Right hindlimb (tissue), 1 donor: ENCODE measurements at regions not wholly inside any gene's neighbourhood (a gene's known extent, or its start where the extent isn't known, plus 50 kb on each side); places are given as distances from the start of the nearest gene placed in this dataset.
"Not testable (repeated sequence)": the region's sequence is repeated elsewhere in the genome, so short reads cannot be mapped to it uniquely, and the experiment has no call there.

ENCODE experiments used
- DNase-seq: peaks from one replicate; pipeline ENCODE4 v3.0.0-alpha.2; 2018

DNA sequence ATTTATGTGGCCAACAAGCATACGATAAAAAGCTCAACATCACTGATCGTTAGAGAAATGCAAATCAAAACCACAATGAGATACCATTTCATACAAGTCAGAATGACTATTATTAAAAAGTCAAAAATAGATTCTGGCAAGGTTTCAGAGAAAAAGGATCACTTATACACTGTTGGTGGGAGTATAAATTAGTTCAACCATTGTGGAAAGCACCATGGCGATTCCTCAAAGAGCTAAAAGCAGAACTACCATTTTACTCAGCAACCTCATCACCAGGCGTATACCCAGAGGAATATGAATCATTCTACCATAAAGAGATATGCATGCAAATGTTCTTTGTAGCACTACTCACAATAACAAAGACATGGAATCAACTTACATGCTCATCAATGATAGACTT, 478.7 kb upstream of the GALNTL6 start:
- no peak for DNase-seq

DNA sequence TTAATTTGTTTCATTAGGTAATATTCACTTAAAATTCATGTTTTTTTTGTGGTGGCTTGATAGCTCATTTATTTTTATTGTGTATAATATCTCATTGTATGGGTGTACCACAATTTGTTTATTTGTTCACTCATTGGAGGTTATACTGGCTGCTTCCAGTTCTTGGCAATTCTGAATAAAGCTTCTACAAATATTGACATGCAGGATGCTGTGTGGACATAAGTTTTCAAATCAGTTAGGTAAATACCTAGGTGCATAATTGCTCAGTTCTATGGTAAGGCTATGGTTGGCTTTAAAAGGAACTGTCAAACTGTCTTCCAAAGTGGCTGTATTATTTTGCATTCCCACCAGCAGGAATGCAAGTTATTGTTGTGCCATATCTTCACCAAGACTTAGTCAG, 504.5 kb upstream of the GALNTL6 start:
- DNase-seq: no peak

DNA sequence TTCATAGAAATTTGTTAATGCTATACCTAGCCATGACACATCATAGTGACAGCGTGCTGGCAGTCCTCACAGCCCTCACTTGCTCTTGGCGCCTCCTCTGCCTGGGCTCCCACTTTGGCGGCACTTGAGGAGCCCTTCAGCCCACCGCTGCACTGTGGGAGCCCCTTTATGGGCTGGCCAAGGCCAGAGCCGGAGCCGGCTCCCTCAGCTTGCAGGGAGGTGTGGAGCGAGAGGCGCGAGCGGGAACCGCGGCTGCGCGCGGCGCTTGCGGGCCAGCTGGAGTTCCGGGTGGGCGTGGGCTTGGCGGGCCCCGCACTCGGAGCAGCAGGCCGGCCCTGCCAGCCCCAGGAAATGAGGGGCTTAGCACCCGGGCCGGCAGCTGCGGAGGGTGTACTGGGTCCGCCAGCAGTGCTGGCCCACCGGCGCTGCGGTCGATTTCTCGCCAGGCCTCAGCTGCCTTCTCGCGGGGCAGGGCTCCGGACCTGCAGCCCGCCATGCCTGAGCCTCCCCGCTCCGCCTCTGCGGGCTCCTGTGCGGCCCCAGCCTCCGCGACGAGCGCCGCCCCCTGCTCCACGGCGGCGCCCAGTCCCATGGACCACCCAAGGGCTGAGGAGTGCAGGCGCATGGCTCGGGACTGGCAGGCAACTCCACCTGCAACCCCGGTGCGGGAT, 515.0 kb upstream of the GALNTL6 start:
- not testable (repeated sequence) for DNase-seq

DNA sequence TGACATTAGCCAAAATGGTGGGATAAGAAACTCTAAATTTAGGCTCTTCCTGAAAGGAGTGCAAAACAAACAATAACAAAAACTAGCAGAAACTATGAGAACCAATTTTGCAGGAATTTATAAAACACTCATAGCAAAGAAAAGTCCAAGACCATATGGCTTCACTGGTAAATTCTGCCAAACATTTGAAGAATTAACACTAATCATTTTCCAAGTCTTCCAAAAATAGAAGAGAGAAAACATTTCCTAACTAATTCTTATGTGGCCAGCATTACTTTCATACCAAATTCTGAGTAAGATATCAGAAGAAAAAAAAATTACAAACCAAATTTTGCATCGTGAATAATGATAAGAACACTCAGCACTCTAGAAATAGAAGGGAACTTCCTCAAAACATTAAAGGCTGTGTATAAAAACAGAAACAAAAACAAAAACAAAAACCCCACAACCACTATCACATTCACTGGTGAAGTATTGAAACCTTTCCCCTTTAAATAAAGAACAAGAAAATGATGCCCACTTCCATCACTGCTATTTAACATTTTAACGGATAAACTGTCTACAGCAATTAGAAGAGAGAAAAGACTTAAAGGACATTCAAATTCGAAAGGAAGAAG, 524.3 kb upstream of the GALNTL6 start:
- no peak for DNase-seq

DNA sequence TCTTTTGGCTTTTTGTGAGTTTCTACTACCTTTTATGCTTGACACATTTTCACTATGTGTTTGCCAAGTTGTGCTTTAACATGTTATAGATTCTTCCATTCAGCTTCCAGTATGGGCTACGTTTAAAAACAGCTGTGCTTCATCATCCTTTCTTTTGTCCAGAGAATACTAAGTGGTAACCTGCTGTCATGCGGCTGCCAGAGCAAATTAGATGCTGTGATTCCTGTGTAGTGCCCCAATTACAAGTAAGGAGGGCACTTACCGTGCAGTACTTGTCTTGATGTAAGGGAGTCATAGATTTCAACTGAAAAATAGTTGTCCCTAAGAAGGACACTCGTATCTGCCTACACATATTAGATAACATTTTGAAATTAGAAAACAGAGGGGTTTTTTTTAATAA, 531.8 kb upstream of the GALNTL6 start:
- no peak for DNase-seq

DNA sequence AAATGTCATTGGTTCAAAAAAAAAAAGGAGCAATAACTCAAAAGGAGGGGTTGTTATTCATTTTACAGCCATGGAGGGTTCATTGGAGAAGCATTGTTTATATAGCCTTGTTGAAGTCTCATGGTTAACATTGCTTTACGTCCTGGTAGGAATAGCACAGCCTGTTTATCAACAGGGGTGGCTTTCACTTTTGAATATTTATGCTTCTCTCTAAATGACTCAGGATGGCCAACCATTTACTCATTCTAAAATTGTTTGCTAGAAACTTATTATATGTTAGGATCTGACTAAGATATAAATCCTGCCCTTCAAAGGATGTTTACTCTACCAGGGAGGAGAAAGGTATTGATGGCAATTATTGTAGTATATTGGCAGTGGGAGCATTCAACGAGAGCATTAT, 534.1 kb upstream of the GALNTL6 start:
- DNase-seq: no peak

DNA sequence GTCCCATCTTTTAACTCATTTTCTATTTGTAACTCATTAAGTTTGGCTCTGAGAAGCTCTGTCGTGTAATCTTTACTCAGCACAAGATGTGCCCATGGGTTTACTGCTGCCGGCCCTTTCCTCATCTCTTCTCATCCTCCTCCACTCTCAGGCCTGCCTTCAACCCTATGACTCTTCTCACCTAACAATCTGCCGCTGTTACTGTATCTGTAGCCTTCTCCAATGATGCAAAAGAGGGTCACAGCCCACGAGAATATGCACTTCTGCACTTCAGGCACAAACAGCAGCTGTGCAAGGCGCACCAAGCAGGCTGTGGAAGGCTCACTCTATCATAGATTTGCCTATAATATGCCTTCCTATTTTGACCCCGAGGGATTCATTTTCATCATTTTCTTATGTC, 546.5 kb upstream of the GALNTL6 start:
- no peak for DNase-seq

DNA sequence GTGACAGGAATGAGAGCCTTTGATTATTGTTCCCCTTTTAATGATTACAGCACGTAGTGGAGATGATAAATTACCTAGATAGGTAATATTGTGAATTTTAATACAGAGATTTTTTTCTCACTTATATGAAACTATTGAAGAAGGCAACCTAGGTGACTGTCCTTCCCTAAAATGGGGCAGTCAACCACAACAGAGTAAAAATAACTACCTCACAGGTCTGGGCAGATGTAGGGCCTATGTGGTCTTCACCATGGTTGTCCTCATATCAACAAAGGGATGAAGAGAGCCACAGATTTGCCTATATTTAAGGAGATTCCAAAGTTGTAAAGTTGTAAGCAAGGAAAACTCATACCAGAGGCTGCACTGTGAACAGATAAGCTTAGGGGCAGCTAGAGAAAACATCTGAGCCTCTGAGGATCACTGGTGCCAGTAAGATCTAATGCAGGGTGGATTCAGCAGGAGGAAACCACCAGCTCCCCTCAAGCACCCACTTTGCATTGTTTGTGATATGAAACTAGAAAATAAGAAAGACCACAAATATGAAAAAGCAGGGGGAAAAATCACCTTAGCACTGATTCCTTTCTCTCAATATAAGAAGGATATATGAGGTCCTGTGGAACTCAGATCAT, 547.9 kb upstream of the GALNTL6 start:
- no peak for DNase-seq

DNA sequence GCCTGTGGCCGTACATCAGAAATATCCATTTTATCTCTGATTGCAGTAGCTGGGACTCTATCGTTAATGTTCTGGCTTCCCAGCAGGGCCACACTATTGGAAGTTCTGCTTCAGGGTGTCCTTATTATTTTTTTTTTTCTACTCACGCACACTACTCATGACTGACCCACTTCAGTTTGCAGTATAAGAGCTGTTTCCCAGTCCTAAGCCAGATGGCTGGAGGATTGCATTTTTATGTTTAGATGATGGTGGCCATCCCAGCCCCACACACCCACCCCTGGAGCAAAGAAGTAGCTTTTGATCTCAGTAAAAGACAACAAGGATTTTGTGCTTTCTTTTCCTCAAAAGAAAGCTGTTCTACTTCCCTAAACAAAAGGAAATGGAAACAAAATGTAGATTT, 557.0 kb upstream of the GALNTL6 start:
- DNase-seq: no peak

DNA sequence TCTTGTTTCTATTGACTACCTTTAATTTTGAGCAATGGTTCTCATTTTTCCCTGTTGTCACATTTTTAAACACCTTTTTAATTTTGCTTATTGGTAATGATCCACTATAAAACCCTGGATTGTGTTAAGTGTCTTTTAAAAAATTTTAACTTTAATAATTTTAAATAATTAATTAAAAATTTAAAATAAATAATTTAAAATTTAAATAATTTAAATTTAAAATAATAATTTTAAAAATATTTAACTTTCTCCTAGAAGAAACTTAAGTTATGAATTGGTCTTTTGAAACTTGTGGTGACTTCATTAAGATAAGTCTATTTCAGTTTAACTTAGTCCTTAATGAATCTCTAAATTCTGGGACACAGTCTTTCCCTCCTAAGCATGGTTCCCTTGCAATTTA, 566.3 kb upstream of the GALNTL6 start:
- no peak for DNase-seq

DNA sequence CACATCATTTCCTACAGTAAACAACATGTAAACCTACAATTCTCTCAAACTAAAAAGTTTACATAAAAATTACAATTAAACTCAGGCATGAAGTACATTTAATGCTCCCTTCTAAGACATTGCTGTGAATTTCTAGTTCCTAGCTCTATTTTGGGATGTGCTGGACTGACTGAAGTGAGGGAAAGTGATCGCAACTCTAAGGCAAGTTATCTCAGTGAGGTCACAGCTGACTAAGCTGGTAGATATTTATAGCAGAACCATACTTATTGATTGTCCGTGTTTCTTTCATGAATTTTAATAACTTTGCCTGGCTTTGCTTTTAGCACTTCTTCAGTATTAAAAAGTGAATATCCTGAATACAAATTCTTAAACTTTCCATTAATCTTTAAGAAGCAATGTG, 570.4 kb upstream of the GALNTL6 start:
- no peak for DNase-seq

DNA sequence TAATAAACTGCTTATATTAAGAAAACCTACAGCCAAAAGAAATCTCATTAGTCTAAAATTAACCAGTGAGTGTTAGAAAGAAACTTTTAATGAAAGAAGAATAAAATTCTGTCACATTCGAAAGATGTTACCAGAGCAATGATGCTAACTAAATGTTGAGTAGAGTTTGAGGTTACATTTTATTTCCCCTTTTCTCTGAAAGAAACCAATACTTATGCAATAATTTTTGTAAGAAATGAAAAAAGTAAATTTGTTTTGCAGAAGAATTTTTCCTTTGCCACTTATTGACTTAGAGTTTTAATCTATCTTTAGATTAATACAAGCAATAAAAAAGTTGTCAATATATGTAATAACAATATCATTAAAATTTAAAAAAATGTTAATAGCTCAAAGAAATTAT, 574.0 kb upstream of the GALNTL6 start:
- DNase-seq: no peak

DNA sequence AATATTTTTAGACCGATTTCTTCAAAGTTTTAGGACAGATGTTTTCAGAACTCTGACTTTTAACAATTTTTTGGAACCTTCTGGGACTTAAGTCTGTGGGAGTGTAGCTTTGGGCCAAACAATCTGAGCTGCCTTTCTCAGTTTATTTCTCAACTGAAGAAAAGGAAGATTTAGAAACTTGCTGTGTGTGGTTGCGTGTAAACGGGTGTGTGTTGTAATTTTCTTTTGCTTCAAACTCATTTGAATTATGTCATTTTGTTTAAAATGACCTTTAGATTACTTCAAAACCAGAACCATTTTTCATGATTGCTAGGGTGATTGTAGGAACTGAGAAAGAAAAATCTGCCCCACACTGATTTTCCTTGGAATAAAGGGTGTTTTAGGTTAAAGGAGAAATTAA, 577.7 kb upstream of the GALNTL6 start:
- DNase-seq: no peak

DNA sequence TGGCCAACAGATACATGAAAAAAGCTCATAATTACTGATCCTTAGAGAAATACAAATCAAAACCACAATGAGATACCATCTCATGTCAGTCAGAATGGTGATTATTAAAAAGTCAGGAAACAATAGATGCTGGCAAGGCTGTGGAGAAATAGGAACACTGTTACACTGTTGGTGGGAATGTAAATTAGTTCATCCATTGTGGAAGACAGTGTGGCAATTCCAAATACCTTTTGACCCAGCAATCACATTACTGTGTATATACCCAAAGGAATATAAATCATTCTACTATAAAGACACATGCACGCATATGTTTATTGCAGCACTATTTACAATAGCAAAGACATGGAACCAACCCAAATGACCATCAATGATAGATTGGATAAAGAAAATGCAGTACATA, 583.9 kb upstream of the GALNTL6 start:
- not testable (repeated sequence) for DNase-seq

DNA sequence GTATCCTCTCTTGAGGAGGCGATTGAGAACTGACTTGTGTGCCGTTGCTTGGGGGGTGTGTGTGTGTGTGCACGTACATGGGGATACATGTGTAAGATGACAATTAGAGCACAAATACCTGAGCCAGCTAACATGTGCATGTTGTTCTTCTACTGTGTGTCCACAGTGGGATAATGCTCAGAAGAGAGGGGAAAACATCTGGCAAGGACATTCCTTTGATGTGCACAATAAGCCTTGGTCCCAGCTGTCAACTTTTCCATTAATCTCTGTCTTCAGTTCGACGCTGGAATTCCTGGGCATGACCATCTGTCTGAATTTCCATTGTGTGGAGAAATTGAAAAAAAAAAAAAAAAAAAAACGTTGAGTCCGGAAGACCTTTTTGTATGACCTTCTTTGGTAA, 592.0 kb upstream of the GALNTL6 start:
- no peak for DNase-seq

DNA sequence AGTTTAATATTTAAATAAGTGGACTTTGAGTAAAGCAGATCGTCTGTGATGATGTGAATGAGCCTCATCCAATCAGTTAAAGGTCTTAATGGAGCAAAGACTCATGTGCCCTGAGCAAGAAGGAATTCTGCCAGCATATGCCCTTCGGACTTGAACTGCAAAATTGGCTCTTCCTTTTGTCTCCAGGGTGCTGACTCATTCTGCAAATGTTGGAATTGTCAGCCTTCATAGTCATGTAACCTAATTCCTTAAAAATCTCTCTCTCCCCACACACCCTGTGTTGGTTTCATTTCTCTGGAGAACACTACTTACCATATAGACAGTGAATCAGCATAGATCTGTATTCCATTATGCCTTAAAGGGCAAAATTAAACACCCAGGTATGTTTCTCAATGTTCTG, 609.8 kb upstream of the GALNTL6 start:
- no peak for DNase-seq

DNA sequence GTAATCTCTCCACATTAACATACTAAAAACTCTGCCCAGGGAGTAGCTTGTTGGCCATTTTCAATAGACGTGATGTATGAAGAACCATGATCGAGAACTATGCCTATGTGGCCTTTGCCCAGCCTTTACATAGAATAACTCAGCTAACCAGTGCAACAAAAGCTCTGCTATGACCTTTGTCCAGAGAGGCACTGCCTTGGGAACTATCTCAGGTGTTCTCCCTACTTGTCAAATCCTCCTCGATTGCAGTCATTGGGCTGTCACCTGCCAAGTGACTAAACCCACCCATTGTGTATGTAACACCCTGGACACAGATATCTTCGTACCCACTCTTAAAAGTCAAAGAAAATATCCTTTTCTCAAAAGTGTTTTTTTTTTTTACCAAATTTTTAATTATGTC, 610.3 kb upstream of the GALNTL6 start:
- no peak for DNase-seq

DNA sequence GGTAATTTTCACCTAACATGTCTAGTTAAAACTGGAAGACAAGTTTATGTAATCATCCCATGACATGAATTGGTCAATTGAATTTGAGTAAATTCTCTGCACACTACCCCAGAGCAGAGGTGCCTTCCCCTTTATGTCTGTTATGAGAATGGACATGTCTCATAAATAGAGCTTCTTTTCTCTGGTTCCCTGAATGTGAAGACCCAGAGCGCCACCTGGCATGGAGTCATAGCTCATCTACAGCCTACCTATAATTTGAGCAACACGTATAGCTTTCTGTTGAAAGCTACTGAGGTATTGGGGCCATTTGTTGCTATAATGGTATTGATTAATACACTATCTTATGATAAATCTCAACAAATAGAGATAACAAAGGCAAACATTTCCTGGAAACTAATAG, 626.5 kb upstream of the GALNTL6 start:
- DNase-seq: no peak

DNA sequence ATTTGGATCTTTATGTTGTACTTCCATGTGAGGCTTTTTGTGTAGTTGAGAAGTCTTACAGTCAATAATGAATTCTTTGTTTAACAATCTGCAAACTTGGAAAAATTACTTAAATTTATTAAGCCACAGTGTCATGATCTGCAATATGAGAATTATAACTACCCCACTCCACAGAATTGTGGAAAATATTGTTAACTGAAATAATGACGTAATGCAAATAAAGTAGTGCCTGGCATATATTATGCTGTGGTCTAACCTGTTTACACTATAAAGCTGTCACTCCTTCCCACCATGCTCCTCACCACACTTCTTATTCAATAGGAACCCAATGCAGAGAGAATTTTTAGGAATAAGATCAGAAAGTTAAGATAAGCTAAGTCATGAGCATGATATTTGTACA, 632.1 kb upstream of the GALNTL6 start:
- no peak for DNase-seq

DNA sequence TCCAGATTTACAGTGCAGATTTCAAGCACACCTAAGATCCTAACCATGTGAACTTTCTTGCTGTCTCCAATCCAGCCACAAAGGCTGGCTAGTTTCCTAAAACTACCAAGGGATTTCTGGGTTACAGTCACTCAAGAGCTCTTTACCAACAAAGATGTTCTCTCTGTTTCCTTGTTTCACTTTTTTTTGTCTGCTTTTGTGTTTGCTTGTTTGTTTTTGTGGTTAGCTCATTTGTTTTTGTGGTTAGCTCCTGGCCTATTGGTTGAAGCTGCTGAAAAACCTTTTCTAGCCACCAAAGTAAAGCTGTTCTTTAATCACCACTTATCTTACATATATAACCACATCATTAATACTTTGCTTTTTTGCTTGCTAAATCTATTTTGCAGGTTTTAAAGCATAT, 642.5 kb upstream of the GALNTL6 start:
- no peak for DNase-seq

DNA sequence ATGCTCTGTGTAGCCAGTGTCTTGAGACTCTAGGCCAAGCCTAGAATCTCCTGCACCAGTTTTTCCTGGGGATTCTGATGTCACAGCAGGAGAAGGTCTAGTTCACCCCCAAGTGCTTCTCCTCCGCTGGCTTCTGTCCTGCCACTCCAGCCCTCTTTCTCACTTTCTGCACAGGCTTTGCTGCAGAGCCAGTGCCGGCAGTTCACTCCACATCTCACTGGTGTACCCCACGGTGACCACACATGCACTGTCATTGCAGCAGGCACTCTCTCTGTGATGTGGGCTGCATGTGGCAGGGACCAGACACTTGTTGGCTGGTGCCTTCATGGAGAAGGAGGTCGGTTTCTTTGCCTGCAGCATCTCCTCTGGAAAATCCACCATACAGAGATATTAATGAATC, 643.8 kb upstream of the GALNTL6 start:
- DNase-seq: no peak

DNA sequence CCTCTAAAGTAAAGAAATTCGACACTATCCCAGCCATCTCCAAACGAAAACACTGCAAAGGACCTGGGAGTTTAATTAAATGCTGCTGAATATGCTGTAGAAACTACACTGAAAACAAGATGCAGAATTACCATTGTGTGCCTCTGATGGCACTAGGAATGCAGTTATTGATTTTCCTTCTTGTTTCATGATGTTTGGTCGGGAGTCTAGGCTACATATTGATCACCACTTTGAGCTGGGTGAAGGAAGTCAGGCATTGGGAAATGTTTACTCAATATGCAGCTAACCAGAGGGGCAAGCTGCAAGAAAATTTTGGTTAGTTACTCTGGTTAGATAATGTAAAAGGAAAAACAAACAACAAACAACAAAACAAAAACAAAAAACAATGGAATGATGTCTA, 650.7 kb upstream of the GALNTL6 start:
- DNase-seq: no peak

DNA sequence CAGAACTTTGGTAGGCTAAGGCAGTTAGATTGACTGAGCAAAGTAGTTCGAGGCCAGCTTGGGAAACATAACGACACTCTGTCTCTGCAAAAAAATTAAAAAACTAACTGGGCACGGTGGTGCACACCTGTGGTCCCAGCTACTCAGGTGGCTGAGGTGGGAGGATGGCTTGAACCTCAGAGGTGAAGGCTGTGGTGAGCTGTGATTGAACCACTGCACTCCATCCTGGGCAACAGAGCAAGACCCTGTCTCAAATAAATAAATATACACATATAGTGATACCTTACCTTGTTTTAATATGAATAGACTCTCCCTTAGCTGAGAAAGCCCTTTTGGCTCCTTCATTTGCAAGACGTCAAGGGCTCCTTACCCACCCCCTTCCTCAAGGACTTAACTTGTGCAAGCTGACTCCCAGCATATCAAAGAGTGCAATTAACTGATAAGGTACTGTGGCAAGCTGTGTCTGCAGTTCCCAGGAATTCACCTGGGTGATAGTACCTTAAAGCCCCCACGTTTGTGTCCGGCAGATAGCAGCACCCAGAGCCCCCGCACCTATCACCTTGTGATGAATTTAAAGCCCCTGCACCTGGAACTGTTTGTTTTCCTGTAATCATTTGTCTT, 655.6 kb upstream of the GALNTL6 start:
- no peak for DNase-seq

DNA sequence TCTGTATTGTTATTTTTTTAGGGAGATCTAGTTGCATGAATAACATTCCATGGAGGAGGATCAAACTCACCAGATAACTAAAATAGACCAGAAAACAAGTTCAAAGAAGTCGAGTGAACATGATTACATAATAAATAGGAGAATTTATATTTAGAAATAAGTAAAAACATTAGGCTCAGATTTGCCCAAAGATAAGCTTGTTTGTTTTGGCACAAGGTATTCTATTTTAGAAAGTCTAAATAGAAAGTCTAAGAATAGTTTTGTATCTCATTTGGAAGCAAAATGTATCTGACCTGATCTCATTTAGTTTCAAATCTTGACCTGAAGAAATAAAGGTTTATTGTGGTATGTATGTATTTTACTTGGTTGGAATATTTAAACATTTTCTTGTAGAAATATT, 670.6 kb upstream of the GALNTL6 start:
- no peak for DNase-seq
